HFF-Myc (cell line): ENCODE measurements at regions not wholly inside any gene's neighbourhood (a gene's known extent, or its start where the extent isn't known, plus 50 kb on each side); places are given as distances from the start of the nearest gene placed in this dataset.
"Not testable (repeated sequence)": the region's sequence is repeated elsewhere in the genome, so short reads cannot be mapped to it uniquely, and the experiment has no call there.

ENCODE experiments used
- DNase-seq: peaks from one replicate; pipeline ENCODE4 v3.0.0-alpha.2; 2011; ENCODE audit warnings: low read depth; ENCODE audit errors: extremely low read depth
- H3K4me3 ChIP-seq: replicated peaks from 2 replicates; pipeline ENCODE4 v1.5.1; 2011; ENCODE audit warnings: low read depth, mild to moderate bottlenecking, control low read depth, low read length
- TF ChIP-seq, protein P1 (sequence below): IDR thresholded peaks from 2 replicates; pipeline ENCODE4 v1.5.1; 2012; ENCODE audit warnings: mild to moderate bottlenecking, low read depth, low read length, control low read depth; ENCODE audit errors: missing control alignments

- H3K4me3 ChIP-seq: no peak overlapping the region
Observed at GRCh38 chr19:21621671-21622070, 116.3 kb downstream of the ZNF429 start.

DNA sequence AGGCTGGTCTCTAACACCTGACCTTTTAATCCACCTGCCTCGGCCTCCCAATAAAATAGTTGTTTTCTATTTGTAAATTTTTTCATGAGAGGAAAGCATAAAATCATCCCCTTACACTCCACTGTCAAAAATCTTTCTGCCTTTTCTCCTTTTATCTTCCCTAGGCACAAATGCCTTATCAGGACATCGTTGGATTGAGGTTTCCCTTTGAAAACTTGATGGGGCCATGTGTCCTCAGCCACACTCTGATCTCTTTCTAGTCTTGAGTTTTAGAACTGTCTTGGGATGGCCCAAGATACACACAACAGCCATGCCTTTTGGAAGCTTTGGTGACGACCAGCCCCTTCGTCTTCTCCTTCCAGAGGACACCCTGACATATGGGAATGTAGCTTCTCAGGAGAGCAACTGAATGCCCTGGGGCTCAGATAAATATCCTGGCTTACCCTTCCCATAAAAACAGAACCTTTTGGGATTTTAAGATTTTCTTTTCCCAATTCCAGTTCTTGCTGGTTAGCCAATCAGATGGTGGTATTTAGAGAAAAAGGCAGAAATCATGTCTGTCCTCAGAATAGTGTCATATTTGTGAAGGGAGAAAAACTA lies 112.4 kb downstream of the ZNF429 start:
- no peak for DNase-seq
- no peak overlapping the region for H3K4me3 ChIP-seq
- TF ChIP-seq, protein P1, sequence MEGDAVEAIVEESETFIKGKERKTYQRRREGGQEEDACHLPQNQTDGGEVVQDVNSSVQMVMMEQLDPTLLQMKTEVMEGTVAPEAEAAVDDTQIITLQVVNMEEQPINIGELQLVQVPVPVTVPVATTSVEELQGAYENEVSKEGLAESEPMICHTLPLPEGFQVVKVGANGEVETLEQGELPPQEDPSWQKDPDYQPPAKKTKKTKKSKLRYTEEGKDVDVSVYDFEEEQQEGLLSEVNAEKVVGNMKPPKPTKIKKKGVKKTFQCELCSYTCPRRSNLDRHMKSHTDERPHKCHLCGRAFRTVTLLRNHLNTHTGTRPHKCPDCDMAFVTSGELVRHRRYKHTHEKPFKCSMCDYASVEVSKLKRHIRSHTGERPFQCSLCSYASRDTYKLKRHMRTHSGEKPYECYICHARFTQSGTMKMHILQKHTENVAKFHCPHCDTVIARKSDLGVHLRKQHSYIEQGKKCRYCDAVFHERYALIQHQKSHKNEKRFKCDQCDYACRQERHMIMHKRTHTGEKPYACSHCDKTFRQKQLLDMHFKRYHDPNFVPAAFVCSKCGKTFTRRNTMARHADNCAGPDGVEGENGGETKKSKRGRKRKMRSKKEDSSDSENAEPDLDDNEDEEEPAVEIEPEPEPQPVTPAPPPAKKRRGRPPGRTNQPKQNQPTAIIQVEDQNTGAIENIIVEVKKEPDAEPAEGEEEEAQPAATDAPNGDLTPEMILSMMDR: no peak

More at GRCh38 chr19:21621671-21622070, 116.3 kb downstream of the ZNF429 start:
- TF ChIP-seq, protein P1: no peak
- no peak for DNase-seq

DNA sequence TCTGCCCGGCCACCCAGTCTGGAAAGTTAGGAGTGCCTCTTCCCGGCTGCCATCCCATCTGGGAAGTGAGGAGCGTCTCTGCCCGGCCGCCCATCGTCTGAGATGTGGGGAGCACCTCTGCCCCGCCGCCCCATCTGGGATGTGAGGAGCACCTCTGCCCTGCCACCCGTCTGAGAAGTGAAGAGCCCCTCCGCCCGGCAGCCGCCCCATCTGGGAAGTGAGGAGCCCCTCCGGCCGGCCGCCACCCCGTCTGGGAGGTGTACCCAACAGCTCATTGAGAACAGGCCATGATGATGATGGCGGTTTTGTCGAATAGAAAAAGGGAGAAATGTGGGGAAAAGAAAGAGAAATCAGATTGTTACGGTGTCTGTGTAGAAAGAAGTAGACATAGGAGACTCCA lies 109.4 kb downstream of the ZNF429 start:
- H3K4me3 ChIP-seq: not testable (repeated sequence)

GRCh38 chr19:21613201-21613600 lies 107.8 kb downstream of the ZNF429 start:
- H3K4me3 ChIP-seq, DNase-seq: not testable (repeated sequence)

More for the DNA sequence above, 109.4 kb downstream of the ZNF429 start:
- DNase-seq: not testable (repeated sequence)

DNA sequence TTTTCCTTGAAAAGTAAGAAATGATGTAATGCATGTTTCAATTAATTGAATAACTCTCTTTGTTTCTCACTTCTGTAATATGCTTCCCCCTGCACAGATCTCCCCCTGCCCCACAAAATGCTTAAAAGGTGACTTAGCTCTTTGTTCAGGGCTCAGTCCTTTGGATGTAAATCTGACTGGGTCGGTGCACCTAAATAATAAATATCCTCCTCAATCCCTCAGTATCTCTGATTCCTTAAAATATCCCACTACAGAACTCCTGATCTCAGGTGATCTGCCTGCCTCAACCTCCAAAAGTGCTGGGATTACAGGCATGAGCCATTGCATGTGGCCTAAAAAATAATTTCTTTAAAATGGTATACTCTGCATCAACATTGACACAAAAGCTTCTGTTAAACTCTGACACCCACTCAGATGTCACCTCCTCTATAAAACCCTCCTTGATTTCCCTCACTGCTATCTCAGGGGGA lies 107.0 kb downstream of the ZNF429 start:
- H3K4me3 ChIP-seq: no peak overlapping the region
- TF ChIP-seq, protein P1: no peak
- no peak for DNase-seq

DNA sequence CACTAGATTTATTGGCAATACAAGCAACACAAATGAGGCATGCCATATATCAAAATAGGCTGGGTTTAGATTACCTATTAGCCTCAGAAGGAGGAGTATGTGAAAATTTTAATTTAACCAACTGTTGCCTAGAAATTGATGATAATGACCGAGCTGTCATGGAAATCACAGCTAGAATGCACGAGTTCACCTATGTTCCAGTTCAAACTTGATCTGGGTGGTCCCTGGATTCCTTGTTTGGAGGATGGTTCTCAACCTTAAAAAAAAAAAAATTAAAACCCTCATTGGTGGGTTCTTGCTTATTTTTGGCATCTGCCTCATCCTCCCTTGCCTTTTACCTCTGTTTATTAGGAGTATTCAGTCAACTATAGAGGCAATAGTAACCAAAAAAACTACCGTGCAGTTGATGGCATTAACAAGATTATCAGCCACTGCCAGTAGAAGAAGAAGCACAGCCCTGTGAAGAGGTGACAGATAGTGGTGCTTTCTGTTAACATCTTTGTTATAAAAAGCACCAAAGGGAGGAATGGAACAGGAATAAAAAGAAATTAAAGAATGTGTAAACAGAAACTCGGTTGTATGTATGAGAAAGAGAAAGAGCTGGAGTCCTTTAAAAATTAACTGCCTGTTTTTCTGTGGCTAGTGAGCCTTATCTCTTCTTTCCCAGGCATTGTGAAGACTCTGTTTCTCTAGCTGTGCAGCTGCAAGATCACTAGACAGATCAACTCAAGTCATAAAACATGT lies 106.4 kb downstream of the ZNF429 start:
- no peak overlapping the region for H3K4me3 ChIP-seq
- no peak for DNase-seq
- TF ChIP-seq, protein P1: no peak

GRCh38 chr19:21610787-21611186 lies 105.4 kb downstream of the ZNF429 start:
- no peak for DNase-seq
- no peak overlapping the region for H3K4me3 ChIP-seq
- TF ChIP-seq, protein P1: no peak
